ENCODE measurements at regions not wholly inside any gene's neighbourhood (a gene's known extent, or its start where the extent isn't known, plus 50 kb on each side); places are given as distances from the start of the nearest gene placed in this dataset.

DNA sequence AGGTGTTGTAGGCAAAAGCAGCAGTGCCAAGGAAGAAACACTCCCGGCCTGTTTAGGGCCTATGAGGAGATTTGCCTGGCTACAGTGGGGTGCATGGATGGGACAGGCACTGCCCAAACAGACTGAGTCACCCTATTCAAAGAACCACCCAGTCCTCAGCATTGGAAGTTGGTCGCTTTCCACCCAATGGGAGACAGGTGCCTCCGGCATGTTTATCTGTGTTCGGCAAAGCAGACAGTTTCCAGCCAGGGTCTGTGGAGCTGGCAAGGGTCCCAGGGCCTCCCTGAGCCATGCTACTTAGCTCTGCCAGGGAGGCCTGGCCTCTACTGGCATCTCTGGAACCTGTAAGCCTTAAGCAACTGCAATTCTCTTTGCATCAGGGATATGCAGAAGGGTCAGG, 165.1 kb upstream of the ATP6AP2 start:
- no peak for TF ChIP-seq POLR2A (IDR thresholded peaks at IDR 0.05)
- TF ChIP-seq POLR2AphosphoS5 (IDR thresholded peaks at IDR 0.05) = no peak
- TF ChIP-seq CTCF (IDR thresholded peaks at IDR 0.05) = no peak
- no peak for TF ChIP-seq EP300 (IDR thresholded peaks at IDR 0.05)

Data from suprapubic skin (tissue), 4 donors.